ENCODE measurements at regions not wholly inside any gene's neighbourhood (a gene's known extent, or its start where the extent isn't known, plus 50 kb on each side); places are given as distances from the start of the nearest gene placed in this dataset.

DNA sequence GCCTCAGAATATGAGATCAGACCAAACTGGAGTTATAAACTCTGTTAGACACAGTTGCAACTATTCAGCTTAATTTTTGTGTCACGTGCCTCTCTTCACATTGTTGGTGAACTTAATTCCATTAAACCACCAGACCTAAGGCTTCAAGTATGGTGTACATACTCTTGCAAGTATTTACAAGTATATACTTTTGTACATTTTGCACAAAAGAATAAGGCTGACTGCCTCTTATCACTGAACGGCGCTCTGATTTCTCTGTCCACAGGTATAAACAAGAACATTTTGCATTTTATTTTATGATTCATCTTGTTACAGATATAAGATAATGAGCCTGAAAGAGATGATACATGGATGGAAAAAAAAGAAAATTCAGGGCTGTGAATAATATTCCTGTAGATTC is 269.7 kb upstream of the ACVR2A start:
- H3K4me3 ChIP-seq (replicated peaks; ENCODE audit: low read depth, low read length) = no peak overlapping the region
- no peak for DNase-seq (ENCODE audit: extremely low read depth, low read depth)
- TF ChIP-seq, protein P1, sequence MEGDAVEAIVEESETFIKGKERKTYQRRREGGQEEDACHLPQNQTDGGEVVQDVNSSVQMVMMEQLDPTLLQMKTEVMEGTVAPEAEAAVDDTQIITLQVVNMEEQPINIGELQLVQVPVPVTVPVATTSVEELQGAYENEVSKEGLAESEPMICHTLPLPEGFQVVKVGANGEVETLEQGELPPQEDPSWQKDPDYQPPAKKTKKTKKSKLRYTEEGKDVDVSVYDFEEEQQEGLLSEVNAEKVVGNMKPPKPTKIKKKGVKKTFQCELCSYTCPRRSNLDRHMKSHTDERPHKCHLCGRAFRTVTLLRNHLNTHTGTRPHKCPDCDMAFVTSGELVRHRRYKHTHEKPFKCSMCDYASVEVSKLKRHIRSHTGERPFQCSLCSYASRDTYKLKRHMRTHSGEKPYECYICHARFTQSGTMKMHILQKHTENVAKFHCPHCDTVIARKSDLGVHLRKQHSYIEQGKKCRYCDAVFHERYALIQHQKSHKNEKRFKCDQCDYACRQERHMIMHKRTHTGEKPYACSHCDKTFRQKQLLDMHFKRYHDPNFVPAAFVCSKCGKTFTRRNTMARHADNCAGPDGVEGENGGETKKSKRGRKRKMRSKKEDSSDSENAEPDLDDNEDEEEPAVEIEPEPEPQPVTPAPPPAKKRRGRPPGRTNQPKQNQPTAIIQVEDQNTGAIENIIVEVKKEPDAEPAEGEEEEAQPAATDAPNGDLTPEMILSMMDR (IDR thresholded peaks at IDR 0.05; ENCODE audit: low read depth, low read length, missing control alignments) = no peak

GRCh38 chr2:147572622-147573021 is 272.2 kb upstream of the ACVR2A start:
- DNase-seq (ENCODE audit: extremely low read depth, low read depth) = no peak
- TF ChIP-seq, protein P1 (IDR thresholded peaks at IDR 0.05; ENCODE audit: low read depth, low read length, missing control alignments) = no peak

GRCh38 chr2:147569426-147569825 is 275.4 kb upstream of the ACVR2A start:
- H3K4me3 ChIP-seq (replicated peaks; ENCODE audit: low read depth, low read length) = no peak overlapping the region
- no peak for DNase-seq (ENCODE audit: extremely low read depth, low read depth)
- TF ChIP-seq, protein P1 (IDR thresholded peaks at IDR 0.05; ENCODE audit: low read depth, low read length, missing control alignments) = no peak

More at GRCh38 chr2:147572622-147573021, 272.2 kb upstream of the ACVR2A start:
- no peak overlapping the region for H3K4me3 ChIP-seq (replicated peaks; ENCODE audit: low read depth, low read length)

GRCh38 chr2:147568109-147568508 is 276.7 kb upstream of the ACVR2A start:
- TF ChIP-seq, protein P1 (IDR thresholded peaks at IDR 0.05; ENCODE audit: low read depth, low read length, missing control alignments) = no peak
- H3K4me3 ChIP-seq (replicated peaks; ENCODE audit: low read depth, low read length) = no peak overlapping the region
- no peak for DNase-seq (ENCODE audit: extremely low read depth, low read depth)

- no peak for DNase-seq (ENCODE audit: extremely low read depth, low read depth)
- TF ChIP-seq, protein P1 (IDR thresholded peaks at IDR 0.05; ENCODE audit: low read depth, low read length, missing control alignments) = no peak
- no peak overlapping the region for H3K4me3 ChIP-seq (replicated peaks; ENCODE audit: low read depth, low read length)
Observed at GRCh38 chr2:147567136-147567535, 277.7 kb upstream of the ACVR2A start.

- TF ChIP-seq, protein P1 (IDR thresholded peaks at IDR 0.05; ENCODE audit: low read depth, low read length, missing control alignments) = no peak
- DNase-seq (ENCODE audit: extremely low read depth, low read depth) = no peak
- no peak overlapping the region for H3K4me3 ChIP-seq (replicated peaks; ENCODE audit: low read depth, low read length)
Observed at GRCh38 chr2:147560810-147561535, 283.9 kb upstream of the ACVR2A start.

All from HFF-Myc (cell line).